ENCODE measurements at regions not wholly inside any gene's neighbourhood (a gene's known extent, or its start where the extent isn't known, plus 50 kb on each side); places are given as distances from the start of the nearest gene placed in this dataset.

DNA sequence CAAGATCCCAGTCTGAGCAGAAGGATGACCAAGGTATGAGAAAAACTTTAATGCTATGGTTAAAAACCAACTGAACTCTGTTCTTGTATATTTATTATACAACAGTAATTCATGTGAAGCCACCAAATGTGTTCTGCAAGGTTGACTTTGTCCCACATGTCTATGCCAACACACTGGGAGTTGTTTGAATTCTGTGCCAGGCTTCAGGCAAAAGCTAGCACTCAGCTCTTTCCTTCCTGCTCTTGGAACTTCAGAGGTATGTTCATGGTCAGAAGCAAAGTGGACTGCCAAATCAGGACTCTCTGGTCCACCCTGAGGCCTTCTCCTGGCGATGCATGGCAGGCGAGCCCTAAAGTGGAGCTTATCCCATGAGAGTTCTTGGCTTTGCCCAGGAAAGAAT is 205.6 kb upstream of the AR start:
- TF ChIP-seq BHLHE40 (IDR thresholded peaks at IDR 0.05; ENCODE audit: borderline replicate concordance): no peak
- no peak for TF ChIP-seq ZNF384 (IDR thresholded peaks at IDR 0.05)
- no peak for TF ChIP-seq ARNT (IDR thresholded peaks at IDR 0.05)
- TF ChIP-seq, protein P1, sequence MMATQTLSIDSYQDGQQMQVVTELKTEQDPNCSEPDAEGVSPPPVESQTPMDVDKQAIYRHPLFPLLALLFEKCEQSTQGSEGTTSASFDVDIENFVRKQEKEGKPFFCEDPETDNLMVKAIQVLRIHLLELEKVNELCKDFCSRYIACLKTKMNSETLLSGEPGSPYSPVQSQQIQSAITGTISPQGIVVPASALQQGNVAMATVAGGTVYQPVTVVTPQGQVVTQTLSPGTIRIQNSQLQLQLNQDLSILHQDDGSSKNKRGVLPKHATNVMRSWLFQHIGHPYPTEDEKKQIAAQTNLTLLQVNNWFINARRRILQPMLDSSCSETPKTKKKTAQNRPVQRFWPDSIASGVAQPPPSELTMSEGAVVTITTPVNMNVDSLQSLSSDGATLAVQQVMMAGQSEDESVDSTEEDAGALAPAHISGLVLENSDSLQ (IDR thresholded peaks at IDR 0.05): no peak
- TF ChIP-seq ELF4 (IDR thresholded peaks at IDR 0.05): no peak
- no peak for TF ChIP-seq FOXM1 (IDR thresholded peaks at IDR 0.05; ENCODE audit: borderline replicate concordance)
- TF ChIP-seq SUZ12 (IDR thresholded peaks at IDR 0.05): no peak
- no peak for TF ChIP-seq HDGF (IDR thresholded peaks at IDR 0.05; ENCODE audit: borderline replicate concordance)
- TF ChIP-seq SP1 (IDR thresholded peaks at IDR 0.05): no peak
